NCI-H460 (cell line): ENCODE measurements at regions not wholly inside any gene's neighbourhood (a gene's known extent, or its start where the extent isn't known, plus 50 kb on each side); places are given as distances from the start of the nearest gene placed in this dataset.
"Not testable (repeated sequence)": the region's sequence is repeated elsewhere in the genome, so short reads cannot be mapped to it uniquely, and the experiment has no call there.

ENCODE experiments used
- DNase-seq: peaks from one replicate; pipeline ENCODE4 v3.0.0-alpha.2; 2016; ENCODE audit warnings: low read depth; ENCODE audit errors: extremely low read depth

GRCh38 chr12:131192951-131193350 is 239.2 kb downstream of the ADGRD1 start:
- DNase-seq, result no peak

GRCh38 chr12:131194166-131194565 is 240.5 kb downstream of the ADGRD1 start:
- no peak for DNase-seq

- DNase-seq, result no peak
Observed at GRCh38 chr12:131195796-131196195, 242.1 kb downstream of the ADGRD1 start.

- DNase-seq, result no peak
Observed at GRCh38 chr12:131196220-131196619, 242.5 kb downstream of the ADGRD1 start.

GRCh38 chr12:131197490-131197889 is 243.8 kb downstream of the ADGRD1 start:
- DNase-seq, result no peak

- no peak for DNase-seq
Observed at GRCh38 chr12:131199221-131199620, 245.5 kb downstream of the ADGRD1 start.

GRCh38 chr12:131201912-131202311 is 248.2 kb downstream of the ADGRD1 start:
- not testable (repeated sequence) for DNase-seq

GRCh38 chr12:131202592-131203378 is 249.1 kb downstream of the ADGRD1 start:
- DNase-seq, result no peak

- no peak for DNase-seq
Observed at GRCh38 chr12:131203666-131204415, 250.1 kb downstream of the ADGRD1 start.

GRCh38 chr12:131204416-131205274 is 250.9 kb downstream of the ADGRD1 start:
- no peak for DNase-seq

GRCh38 chr12:131205275-131205933 is 251.7 kb downstream of the ADGRD1 start:
- DNase-seq, result not testable (repeated sequence)

GRCh38 chr12:131206630-131207299 is 253.1 kb downstream of the ADGRD1 start:
- DNase-seq, result not testable (repeated sequence)

GRCh38 chr12:131207300-131207660 is 253.6 kb downstream of the ADGRD1 start:
- DNase-seq, result not testable (repeated sequence)

GRCh38 chr12:131207841-131208240 is 254.1 kb downstream of the ADGRD1 start:
- DNase-seq, result not testable (repeated sequence)

- DNase-seq, result no peak
Observed at GRCh38 chr12:131208425-131208824, 254.7 kb downstream of the ADGRD1 start.

GRCh38 chr12:131209082-131210070 is 255.7 kb downstream of the ADGRD1 start:
- no peak for DNase-seq

- DNase-seq, result no peak
Observed at GRCh38 chr12:131210506-131211339, 257.0 kb downstream of the ADGRD1 start.
